CD14-positive monocyte (primary cell): ENCODE measurements at regions not wholly inside any gene's neighbourhood (a gene's known extent, or its start where the extent isn't known, plus 50 kb on each side); places are given as distances from the start of the nearest gene placed in this dataset.
A peak's percentile ranks its signal among the peaks of the same experiment; 100 is the strongest.

Experiments used
- DNase-seq, 3 donors: peaks; one replicate each; pipeline ENCODE4 v3.0.0-alpha.2; 2011 to 2022
- H2AFZ ChIP-seq: 2 replicates; pipeline ENCODE4 v1.6.0; 2012; ENCODE audit warnings: mild to moderate bottlenecking, low read depth, low read length, inconsistent platforms; ENCODE audit not compliant: insufficient read depth, poor library complexity, severe bottlenecking
- H3K27ac ChIP-seq, 2 donors: 1 replicate in 1 of 2; 2 replicates in 1 of 2; pipeline ENCODE4 v1.5.1; 2012 to 2013; ENCODE audit warnings: low read length in 2 of 2, control low read depth in 1 of 2, inconsistent platforms in 1 of 2, low read depth in 1 of 2, mild to moderate bottlenecking in 1 of 2
- H3K27me3 ChIP-seq, 2 donors: one replicate each; pipeline versions ENCODE4 v1.6.0 to v1.6.1; 2011 to 2013; ENCODE audit warnings: low read length in 2 of 2; ENCODE audit not compliant: control insufficient read depth in 2 of 2, insufficient read depth in 2 of 2
- H3K36me3 ChIP-seq, 2 donors: replicated peaks in 1 of 2; 1 replicate in 1 of 2; 2 replicates in 1 of 2; pipeline versions ENCODE4 v1.5.1 to v1.6.1; 2012 to 2013; ENCODE audit warnings: low read length in 2 of 2, control low read depth in 1 of 2, inconsistent platforms in 1 of 2, mild to moderate bottlenecking in 1 of 2; ENCODE audit not compliant: insufficient read depth in 2 of 2, control insufficient read depth in 1 of 2
- H3K4me1 ChIP-seq, 2 donors: 1 replicate in 1 of 2; 2 replicates in 1 of 2; pipeline versions ENCODE4 v1.5.1 to v1.6.1; 2012 to 2013; ENCODE audit warnings: low read length in 2 of 2, control low read depth in 1 of 2, inconsistent platforms in 1 of 2, mild to moderate bottlenecking in 1 of 2, moderate library complexity in 1 of 2; ENCODE audit not compliant: insufficient read depth in 2 of 2, control insufficient read depth in 1 of 2
- H3K4me2 ChIP-seq: replicated peaks from 2 replicates; pipeline ENCODE3; 2012; ENCODE audit warnings: low read length, moderate library complexity, mild to moderate bottlenecking; ENCODE audit not compliant: poor library complexity, severe bottlenecking; ENCODE audit errors: extremely low read depth
- H3K4me3 ChIP-seq, 3 experiments: fragments of 200-600 bp in 1 of 3; sonication (generic) in 1 of 3; replicated peaks in 1 of 3; 1 replicate in 2 of 3; 2 replicates in 1 of 3; pipeline ENCODE4 v1.5.1; 2011 to 2013; ENCODE audit warnings: low read length in 3 of 3, mild to moderate bottlenecking in 3 of 3, control low read depth in 2 of 3, low read depth in 2 of 3, inconsistent platforms in 1 of 3, moderate library complexity in 1 of 3
- H3K79me2 ChIP-seq: 2 replicates; pipeline ENCODE4 v1.6.0; 2012; ENCODE audit warnings: mild to moderate bottlenecking, control low read depth, inconsistent platforms, low read length, moderate library complexity; ENCODE audit not compliant: insufficient read depth
- H3K9ac ChIP-seq: 2 replicates; pipeline ENCODE4 v1.6.0; 2017; ENCODE audit warnings: low read length, mild to moderate bottlenecking; ENCODE audit not compliant: insufficient read depth, poor library complexity, severe bottlenecking
- H3K9me3 ChIP-seq, 2 donors: replicated peaks in 1 of 2; 1 replicate in 1 of 2; 2 replicates in 1 of 2; pipeline versions ENCODE4 v1.5.1 to v1.6.1; 2012 to 2013; ENCODE audit warnings: low read length in 2 of 2, control low read depth in 1 of 2; ENCODE audit not compliant: control insufficient read depth in 1 of 2, insufficient read depth in 1 of 2
- H4K20me1 ChIP-seq: 2 replicates; pipeline ENCODE4 v1.6.0; 2012; ENCODE audit warnings: mild to moderate bottlenecking, low read length, control low read depth, moderate library complexity; ENCODE audit not compliant: insufficient read depth
- H3K27ac Mint-ChIP-seq, 7 donors: one replicate each; pipeline ENCODE4 v1.8.0; 2020; ENCODE audit warnings: mild to moderate bottlenecking in 7 of 7, mixed read lengths in 7 of 7, moderate library complexity in 6 of 7, inconsistent platforms in 2 of 7
- H3K27me3 Mint-ChIP-seq, 3 donors: one replicate each; pipeline ENCODE4 v1.8.0; 2021 to 2022; ENCODE audit warnings: low read depth in 3 of 3, mild to moderate bottlenecking in 3 of 3, mixed read lengths in 3 of 3, moderate library complexity in 3 of 3, inconsistent platforms in 1 of 3
- H3K36me3 Mint-ChIP-seq, 2 donors: one replicate each; pipeline ENCODE4 v1.8.0; 2020; ENCODE audit warnings: mixed read lengths in 2 of 2, inconsistent platforms in 1 of 2, mild to moderate bottlenecking in 1 of 2
- H3K4me1 Mint-ChIP-seq: one replicate; pipeline ENCODE4 v1.8.0; 2020; ENCODE audit warnings: mild to moderate bottlenecking, mixed read lengths
- H3K4me3 Mint-ChIP-seq, 2 donors: one replicate each; pipeline ENCODE4 v1.8.0; 2020; ENCODE audit warnings: mild to moderate bottlenecking in 2 of 2, mixed read lengths in 2 of 2, moderate library complexity in 1 of 2
- H3K9me3 Mint-ChIP-seq, 7 donors: one replicate each; pipeline ENCODE4 v1.8.0; 2020 to 2022; ENCODE audit warnings: mixed read lengths in 7 of 7, mild to moderate bottlenecking in 6 of 7, moderate library complexity in 6 of 7, inconsistent platforms in 2 of 7
- WGBS: methylation state at CpG from one replicate; pipeline ENCODE4 v1.1.5; 2013; ENCODE audit warnings: missing lambda C conversion rate; ENCODE audit not compliant: insufficient coverage; 5-methylcytosine and 5-hydroxymethylcytosine counted together
- intact Hi-C, 2 donors: fragments of 100-400 bp; cut with micrococcal nuclease; formaldehyde crosslinking; loops; one replicate each; pipeline versions ENCODE4 v1.15.0 to v1.15.1; 2023
- TF ChIP-seq, protein P1 (sequence below): fragments of 200-600 bp; IDR thresholded peaks from one replicate; pipeline ENCODE4 v1.8.0; 2022; ENCODE audit warnings: antibody characterized with exemption, mild to moderate bottlenecking

DNA sequence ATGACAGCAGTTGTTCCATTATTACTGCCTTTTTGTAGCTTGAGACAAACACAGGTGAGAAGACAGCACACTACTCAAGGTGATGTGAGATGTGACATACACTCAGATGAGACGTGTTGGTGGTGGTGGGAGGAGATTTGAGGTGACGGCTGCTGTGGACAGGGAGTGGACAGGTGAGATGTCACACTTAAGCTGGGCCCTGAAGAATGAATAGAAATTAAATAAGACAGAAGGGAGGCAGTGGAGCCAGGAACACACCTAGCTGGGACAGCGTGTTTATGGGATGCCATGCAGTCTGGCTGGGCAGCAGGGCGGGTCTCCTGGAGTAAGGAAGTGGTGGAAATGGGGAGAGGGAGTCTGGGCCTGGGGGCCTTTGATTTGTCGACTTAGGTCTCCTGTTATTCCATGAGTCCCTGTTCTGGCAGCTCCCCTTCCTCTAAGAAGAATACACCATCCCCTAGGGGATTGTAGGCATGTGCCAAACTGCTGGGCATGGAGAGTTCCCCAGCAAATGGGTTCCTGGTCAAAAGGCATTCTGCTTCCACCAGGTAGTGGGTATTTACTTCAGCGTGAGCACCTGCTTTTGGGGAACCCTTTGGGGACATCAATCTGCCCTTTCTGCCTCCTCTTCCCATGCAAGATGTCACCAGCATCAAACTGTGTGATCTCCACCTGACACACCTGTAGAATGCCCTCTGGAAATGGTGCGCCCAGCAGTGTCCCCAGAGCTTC is 71.2 kb upstream of the ESRRB start:
- H3K4me3 ChIP-seq = no peak overlapping the region
- no peak overlapping the region for H3K27ac ChIP-seq
- peaks cover 0 to 4% of the 10 kb centered on the region in 2 donors for H3K27me3 ChIP-seq
- no peaks in the 10 kb centered on the region for H4K20me1 ChIP-seq
- H3K4me1 Mint-ChIP-seq = no peaks in the 10 kb centered on the region
- no peaks in the 10 kb centered on the region for H3K36me3 ChIP-seq
- no peak overlapping the region for H3K27ac Mint-ChIP-seq
- no peak overlapping the region for H2AFZ ChIP-seq
- peaks cover 7 to 22% (median 16%) of the 10 kb centered on the region in 3 donors for H3K27me3 Mint-ChIP-seq
- TF ChIP-seq, protein P1, sequence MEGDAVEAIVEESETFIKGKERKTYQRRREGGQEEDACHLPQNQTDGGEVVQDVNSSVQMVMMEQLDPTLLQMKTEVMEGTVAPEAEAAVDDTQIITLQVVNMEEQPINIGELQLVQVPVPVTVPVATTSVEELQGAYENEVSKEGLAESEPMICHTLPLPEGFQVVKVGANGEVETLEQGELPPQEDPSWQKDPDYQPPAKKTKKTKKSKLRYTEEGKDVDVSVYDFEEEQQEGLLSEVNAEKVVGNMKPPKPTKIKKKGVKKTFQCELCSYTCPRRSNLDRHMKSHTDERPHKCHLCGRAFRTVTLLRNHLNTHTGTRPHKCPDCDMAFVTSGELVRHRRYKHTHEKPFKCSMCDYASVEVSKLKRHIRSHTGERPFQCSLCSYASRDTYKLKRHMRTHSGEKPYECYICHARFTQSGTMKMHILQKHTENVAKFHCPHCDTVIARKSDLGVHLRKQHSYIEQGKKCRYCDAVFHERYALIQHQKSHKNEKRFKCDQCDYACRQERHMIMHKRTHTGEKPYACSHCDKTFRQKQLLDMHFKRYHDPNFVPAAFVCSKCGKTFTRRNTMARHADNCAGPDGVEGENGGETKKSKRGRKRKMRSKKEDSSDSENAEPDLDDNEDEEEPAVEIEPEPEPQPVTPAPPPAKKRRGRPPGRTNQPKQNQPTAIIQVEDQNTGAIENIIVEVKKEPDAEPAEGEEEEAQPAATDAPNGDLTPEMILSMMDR = no peak
- H3K4me3 Mint-ChIP-seq = peak overlapping the region in 1 of 2 donors; percentile 36
- H3K4me2 ChIP-seq = no peak overlapping the region
- DNase-seq = no peak
- 86% methylated on average over 4 of the region's 7 CpGs for WGBS
- H3K4me1 ChIP-seq = no peaks in the 10 kb centered on the region
- no peak overlapping the region for H3K9ac ChIP-seq
- H3K79me2 ChIP-seq = no peaks in the 10 kb centered on the region
- H3K36me3 Mint-ChIP-seq = no peaks in the 10 kb centered on the region
- H3K9me3 ChIP-seq = no peaks in the 10 kb centered on the region
- intact Hi-C loops = no loop called here
- peaks cover 0 to 5% (median 2%) of the 10 kb centered on the region in 7 donors for H3K9me3 Mint-ChIP-seq

DNA sequence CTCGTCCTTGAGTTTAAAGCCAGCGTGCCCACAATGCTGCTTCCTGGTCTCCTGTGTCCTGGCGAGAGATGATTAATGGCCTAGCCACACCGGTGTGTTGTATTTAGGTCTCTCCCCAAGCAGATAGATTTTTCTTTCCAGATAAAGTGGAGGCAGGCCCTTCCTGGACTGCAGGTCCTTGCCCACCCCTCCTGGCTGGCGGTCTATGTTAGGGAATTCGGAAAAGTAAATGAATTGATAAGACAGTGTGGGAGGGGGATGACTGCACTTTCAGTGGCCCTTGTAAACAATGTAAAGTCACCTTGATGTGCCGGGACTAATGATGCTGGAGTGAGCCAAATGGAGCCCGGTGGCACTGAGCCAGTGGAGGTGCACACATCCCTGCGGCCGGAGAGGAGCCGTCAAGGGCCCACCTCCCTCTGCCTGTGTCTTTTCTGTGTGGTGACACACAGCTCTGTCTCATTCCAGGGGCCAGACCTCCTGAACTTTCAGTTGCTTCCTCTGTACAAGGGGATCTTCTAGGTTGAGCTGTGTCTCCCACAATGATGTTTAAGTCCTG is 70.6 kb upstream of the ESRRB start:
- H3K4me1 ChIP-seq = no peaks in the 10 kb centered on the region
- H3K27me3 ChIP-seq = peaks cover 0 to 10% of the 10 kb centered on the region in 2 donors
- TF ChIP-seq, protein P1 = no peak
- Mint-ChIP-seq H3K27ac (peak overlapping the region in 1 of 7 donors; percentile 23), H3K9me3 (peaks cover 0 to 2% (median 0%) of the 10 kb centered on the region in 7 donors), H3K4me3 (no peak overlapping the region), H3K36me3 (no peaks in the 10 kb centered on the region), H3K4me1 (no peaks in the 10 kb centered on the region), H3K27me3 (peaks cover 13 to 28% (median 22%) of the 10 kb centered on the region in 3 donors)
- no peaks in the 10 kb centered on the region for H3K79me2 ChIP-seq
- H3K4me2 ChIP-seq = no peak overlapping the region
- H4K20me1 ChIP-seq = no peaks in the 10 kb centered on the region
- intact Hi-C loops = no loop called here
- no peak overlapping the region for H2AFZ ChIP-seq
- WGBS = 79% methylated on average over 11 of the region's 11 CpGs
- H3K27ac ChIP-seq = no peak overlapping the region
- H3K9me3 ChIP-seq = no peaks in the 10 kb centered on the region
- DNase-seq = no peak
- no peak overlapping the region for H3K9ac ChIP-seq
- no peaks in the 10 kb centered on the region for H3K36me3 ChIP-seq
- H3K4me3 ChIP-seq = no peak overlapping the region
